ENCODE measurements at regions not wholly inside any gene's neighbourhood (a gene's known extent, or its start where the extent isn't known, plus 50 kb on each side); places are given as distances from the start of the nearest gene placed in this dataset.

GRCh38 chr13:50444726-50445125 lies 398.8 kb downstream of the DLEU7 start:
- no peaks in the 10 kb centered on the region for H3K36me3 Mint-ChIP-seq (ENCODE audit: low read depth)
- CTCF ChIA-PET = interaction anchor here (0.6 kb wide), 1 partner anchor 47 kb away, joined by 3 read pairs; no protein-coding TSS in a partner anchor

GRCh38 chr13:50446611-50447010 lies 396.9 kb downstream of the DLEU7 start:
- no peak for DNase-seq
- Mint-ChIP-seq H3K27me3 (ENCODE audit: low read depth) (peaks cover 6% of the 10 kb centered on the region), H3K4me1 (ENCODE audit: low read depth) (peaks cover 4% of the 10 kb centered on the region), H3K4me3 (no peak overlapping the region), H3K36me3 (ENCODE audit: low read depth) (no peaks in the 10 kb centered on the region), H3K27ac (no peak overlapping the region), H3K9me3 (no peaks in the 10 kb centered on the region)
- CTCF ChIA-PET = interaction anchor here (0.6 kb wide), 1 partner anchor 70 kb away, joined by 3 read pairs; no protein-coding TSS in a partner anchor
- intact Hi-C loops (cut with micrococcal nuclease) = no loop called here

More at GRCh38 chr13:50444726-50445125, 398.8 kb downstream of the DLEU7 start:
- peaks cover 4% of the 10 kb centered on the region for H3K4me1 Mint-ChIP-seq (ENCODE audit: low read depth)
- intact Hi-C loops (cut with micrococcal nuclease) = no loop called here
- DNase-seq = no peak
- H3K27me3 Mint-ChIP-seq (ENCODE audit: low read depth) = peaks cover 8% of the 10 kb centered on the region
- H3K27ac Mint-ChIP-seq = no peak overlapping the region
- no peak overlapping the region for H3K4me3 Mint-ChIP-seq
- H3K9me3 Mint-ChIP-seq = no peaks in the 10 kb centered on the region

GRCh38 chr13:50448535-50448998 lies 394.9 kb downstream of the DLEU7 start:
- Mint-ChIP-seq H3K36me3 (ENCODE audit: low read depth) (no peaks in the 10 kb centered on the region), H3K27me3 (ENCODE audit: low read depth) (peaks cover 6% of the 10 kb centered on the region), H3K9me3 (no peaks in the 10 kb centered on the region), H3K4me3 (no peak overlapping the region), H3K4me1 (ENCODE audit: low read depth) (peaks cover 2% of the 10 kb centered on the region), H3K27ac (no peak overlapping the region)
- CTCF ChIA-PET = interaction anchor here (1.7 kb wide), 1 partner anchor 13 kb away, joined by 5 read pairs; no protein-coding TSS in a partner anchor
- DNase-seq = no peak
- intact Hi-C loops (cut with micrococcal nuclease) = no loop called here

GRCh38 chr13:50449465-50449864 lies 394.0 kb downstream of the DLEU7 start:
- no peak overlapping the region for H3K4me3 Mint-ChIP-seq
- DNase-seq = no peak
- peaks cover 2% of the 10 kb centered on the region for H3K4me1 Mint-ChIP-seq (ENCODE audit: low read depth)
- H3K9me3 Mint-ChIP-seq = no peaks in the 10 kb centered on the region
- intact Hi-C loops (cut with micrococcal nuclease) = no loop called here
- H3K27me3 Mint-ChIP-seq (ENCODE audit: low read depth) = peaks cover 6% of the 10 kb centered on the region
- CTCF ChIA-PET = interaction anchor here (1.7 kb wide), 1 partner anchor 13 kb away, joined by 5 read pairs; no protein-coding TSS in a partner anchor
- no peaks in the 10 kb centered on the region for H3K36me3 Mint-ChIP-seq (ENCODE audit: low read depth)
- H3K27ac Mint-ChIP-seq = no peak overlapping the region

GRCh38 chr13:50450279-50450678 lies 393.2 kb downstream of the DLEU7 start:
- Mint-ChIP-seq H3K27me3 (ENCODE audit: low read depth) (peaks cover 4% of the 10 kb centered on the region), H3K9me3 (no peaks in the 10 kb centered on the region), H3K4me3 (no peak overlapping the region), H3K27ac (no peak overlapping the region), H3K4me1 (ENCODE audit: low read depth) (peaks cover 2% of the 10 kb centered on the region), H3K36me3 (ENCODE audit: low read depth) (no peaks in the 10 kb centered on the region)
- intact Hi-C loops (cut with micrococcal nuclease) = no loop called here
- CTCF ChIA-PET = no interaction called here
- no peak for DNase-seq

- Mint-ChIP-seq H3K27ac (no peak overlapping the region), H3K4me3 (no peak overlapping the region), H3K36me3 (ENCODE audit: low read depth) (no peaks in the 10 kb centered on the region), H3K9me3 (no peaks in the 10 kb centered on the region), H3K4me1 (ENCODE audit: low read depth) (peaks cover 2% of the 10 kb centered on the region), H3K27me3 (ENCODE audit: low read depth) (no peaks in the 10 kb centered on the region)
- CTCF ChIA-PET = no interaction called here
- intact Hi-C loops (cut with micrococcal nuclease) = no loop called here
- DNase-seq = no peak
Observed at GRCh38 chr13:50451609-50452008, 391.9 kb downstream of the DLEU7 start.

GRCh38 chr13:50452028-50452427 lies 391.5 kb downstream of the DLEU7 start:
- no peak for DNase-seq
- no peaks in the 10 kb centered on the region for H3K9me3 Mint-ChIP-seq
- H3K36me3 Mint-ChIP-seq (ENCODE audit: low read depth) = no peaks in the 10 kb centered on the region
- H3K4me1 Mint-ChIP-seq (ENCODE audit: low read depth) = peaks cover 2% of the 10 kb centered on the region
- no peak overlapping the region for H3K27ac Mint-ChIP-seq
- CTCF ChIA-PET = interaction anchor here (0.6 kb wide), 1 partner anchor 31 kb away, joined by 3 read pairs; no protein-coding TSS in a partner anchor
- intact Hi-C loops (cut with micrococcal nuclease) = no loop called here
- H3K4me3 Mint-ChIP-seq = no peak overlapping the region
- H3K27me3 Mint-ChIP-seq (ENCODE audit: low read depth) = no peaks in the 10 kb centered on the region

GRCh38 chr13:50452756-50453155 lies 390.7 kb downstream of the DLEU7 start:
- CTCF ChIA-PET = interaction anchor here (0.9 kb wide), 1 partner anchor 367 kb away, joined by 3 read pairs; no protein-coding TSS in a partner anchor
- no peaks in the 10 kb centered on the region for H3K9me3 Mint-ChIP-seq

GRCh38 chr13:50453188-50453587 lies 390.3 kb downstream of the DLEU7 start:
- intact Hi-C loops (cut with micrococcal nuclease) = no loop called here
- Mint-ChIP-seq H3K27me3 (ENCODE audit: low read depth) (no peaks in the 10 kb centered on the region), H3K36me3 (ENCODE audit: low read depth) (no peaks in the 10 kb centered on the region), H3K4me1 (ENCODE audit: low read depth) (peaks cover 2% of the 10 kb centered on the region), H3K27ac (no peak overlapping the region), H3K4me3 (no peak overlapping the region), H3K9me3 (no peaks in the 10 kb centered on the region)
- DNase-seq = no peak
- CTCF ChIA-PET = interaction anchor here (0.9 to 1.0 kb wide), 2 partner anchors 95 to 368 kb away, joined by 3 read pairs; no protein-coding TSS in a partner anchor

More at GRCh38 chr13:50452756-50453155, 390.7 kb downstream of the DLEU7 start:
- Mint-ChIP-seq H3K36me3 (ENCODE audit: low read depth) (no peaks in the 10 kb centered on the region), H3K4me1 (ENCODE audit: low read depth) (peaks cover 2% of the 10 kb centered on the region), H3K27ac (no peak overlapping the region), H3K4me3 (no peak overlapping the region), H3K27me3 (ENCODE audit: low read depth) (no peaks in the 10 kb centered on the region)
- no peak for DNase-seq
- intact Hi-C loops (cut with micrococcal nuclease) = no loop called here

- CTCF ChIA-PET = no interaction called here
- Mint-ChIP-seq H3K36me3 (ENCODE audit: low read depth) (no peaks in the 10 kb centered on the region), H3K27me3 (ENCODE audit: low read depth) (no peaks in the 10 kb centered on the region), H3K27ac (no peak overlapping the region), H3K4me1 (ENCODE audit: low read depth) (peaks cover 2% of the 10 kb centered on the region), H3K9me3 (no peaks in the 10 kb centered on the region), H3K4me3 (no peak overlapping the region)
- DNase-seq = no peak
- intact Hi-C loops (cut with micrococcal nuclease) = no loop called here
Observed at GRCh38 chr13:50456111-50456510, 387.4 kb downstream of the DLEU7 start.

GRCh38 chr13:50457415-50458393 lies 385.8 kb downstream of the DLEU7 start:
- Mint-ChIP-seq H3K27ac (no peak overlapping the region), H3K9me3 (no peaks in the 10 kb centered on the region), H3K36me3 (ENCODE audit: low read depth) (no peaks in the 10 kb centered on the region), H3K4me3 (no peak overlapping the region), H3K27me3 (ENCODE audit: low read depth) (no peaks in the 10 kb centered on the region), H3K4me1 (ENCODE audit: low read depth) (peaks cover 1% of the 10 kb centered on the region)
- intact Hi-C loops (cut with micrococcal nuclease) = no loop called here
- no peak for DNase-seq
- CTCF ChIA-PET = no interaction called here

GRCh38 chr13:50459046-50459445 lies 384.4 kb downstream of the DLEU7 start:
- H3K36me3 Mint-ChIP-seq (ENCODE audit: low read depth) = no peaks in the 10 kb centered on the region
- no peaks in the 10 kb centered on the region for H3K9me3 Mint-ChIP-seq
- CTCF ChIA-PET = no interaction called here
- H3K27me3 Mint-ChIP-seq (ENCODE audit: low read depth) = no peaks in the 10 kb centered on the region
- no peak overlapping the region for H3K27ac Mint-ChIP-seq
- no peak for DNase-seq
- intact Hi-C loops (cut with micrococcal nuclease) = no loop called here
- no peaks in the 10 kb centered on the region for H3K4me1 Mint-ChIP-seq (ENCODE audit: low read depth)
- H3K4me3 Mint-ChIP-seq = no peak overlapping the region
